Lower lobe of right lung (tissue), 2 donors: ENCODE measurements at regions not wholly inside any gene's neighbourhood (a gene's known extent, or its start where the extent isn't known, plus 50 kb on each side); places are given as distances from the start of the nearest gene placed in this dataset.

ENCODE experiments used
- ATAC-seq, 2 donors: fragments of 200-7000 bp; cut with Tn5 transposase; one replicate each; pipeline ENCODE4 v1.9.1; 2020 to 2022; ENCODE audit warnings: mild to moderate bottlenecking in 2 of 2, moderate library complexity in 2 of 2
- DNase-seq: peaks from one replicate; pipeline ENCODE4 v3.0.0-alpha.2; 2020
- H3K27ac ChIP-seq: fragments of 200-600 bp; one replicate; pipeline ENCODE4 v1.8.0; 2022
- H3K27me3 ChIP-seq: fragments of 200-600 bp; one replicate; pipeline ENCODE4 v1.8.0; 2022; ENCODE audit warnings: low read depth
- H3K36me3 ChIP-seq: fragments of 200-600 bp; one replicate; pipeline ENCODE4 v1.8.0; 2022; ENCODE audit warnings: mild to moderate bottlenecking
- H3K4me1 ChIP-seq: fragments of 200-600 bp; one replicate; pipeline ENCODE4 v1.8.0; 2022
- H3K4me3 ChIP-seq: fragments of 200-600 bp; one replicate; pipeline ENCODE4 v1.8.0; 2022; ENCODE audit warnings: mild to moderate bottlenecking
- H3K9me3 ChIP-seq: fragments of 200-600 bp; one replicate; pipeline ENCODE4 v1.8.0; 2022
- intact Hi-C: fragments of 100-400 bp; cut with DNase I; formaldehyde crosslinking; loops from one replicate; pipeline ENCODE4 v1.11.0; 2022
- TF ChIP-seq, protein P1 (sequence below): fragments of 200-600 bp; IDR thresholded peaks from one replicate; pipeline ENCODE4 v1.8.0; 2022; ENCODE audit warnings: antibody characterized with exemption, mild to moderate bottlenecking
- donor health status: DM: no; HTN: yes; CAD: no; lungs with severe emphysema.

- DNase-seq = no peak
- Histone ChIP-seq H3K36me3 (no peaks in the 10 kb centered on the region), H3K27ac (no peak overlapping the region), H3K4me1 (no peaks in the 10 kb centered on the region), H3K9me3 (peaks cover 9% of the 10 kb centered on the region), H3K27me3 (no peaks in the 10 kb centered on the region), H3K4me3 (no peak overlapping the region)
- no peak for ATAC-seq
- intact Hi-C loops = no loop called here
- TF ChIP-seq, protein P1, sequence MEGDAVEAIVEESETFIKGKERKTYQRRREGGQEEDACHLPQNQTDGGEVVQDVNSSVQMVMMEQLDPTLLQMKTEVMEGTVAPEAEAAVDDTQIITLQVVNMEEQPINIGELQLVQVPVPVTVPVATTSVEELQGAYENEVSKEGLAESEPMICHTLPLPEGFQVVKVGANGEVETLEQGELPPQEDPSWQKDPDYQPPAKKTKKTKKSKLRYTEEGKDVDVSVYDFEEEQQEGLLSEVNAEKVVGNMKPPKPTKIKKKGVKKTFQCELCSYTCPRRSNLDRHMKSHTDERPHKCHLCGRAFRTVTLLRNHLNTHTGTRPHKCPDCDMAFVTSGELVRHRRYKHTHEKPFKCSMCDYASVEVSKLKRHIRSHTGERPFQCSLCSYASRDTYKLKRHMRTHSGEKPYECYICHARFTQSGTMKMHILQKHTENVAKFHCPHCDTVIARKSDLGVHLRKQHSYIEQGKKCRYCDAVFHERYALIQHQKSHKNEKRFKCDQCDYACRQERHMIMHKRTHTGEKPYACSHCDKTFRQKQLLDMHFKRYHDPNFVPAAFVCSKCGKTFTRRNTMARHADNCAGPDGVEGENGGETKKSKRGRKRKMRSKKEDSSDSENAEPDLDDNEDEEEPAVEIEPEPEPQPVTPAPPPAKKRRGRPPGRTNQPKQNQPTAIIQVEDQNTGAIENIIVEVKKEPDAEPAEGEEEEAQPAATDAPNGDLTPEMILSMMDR = no peak
These were observed 106.8 kb downstream of the CYP26B1 start for GRCh38 chr2:72040629-72041571.

DNA sequence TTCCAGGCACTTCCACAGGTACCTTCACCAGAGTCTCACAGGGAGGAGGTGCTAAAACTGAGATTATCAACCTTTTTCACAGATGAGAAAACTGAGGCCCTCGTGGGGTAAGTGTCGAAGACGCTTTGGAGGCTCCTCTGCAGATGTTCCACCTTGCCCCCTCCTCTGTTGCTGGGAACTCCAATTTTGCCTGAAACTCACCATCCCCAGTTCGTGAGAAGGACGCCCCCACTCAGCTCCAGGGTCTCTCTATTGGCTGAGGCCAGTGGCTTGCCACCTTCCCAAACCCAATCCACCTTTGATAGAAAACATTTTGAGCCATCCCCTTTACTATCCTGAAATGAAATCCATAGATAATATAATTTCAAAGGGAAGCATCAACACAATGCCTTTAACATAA lies 109.1 kb downstream of the CYP26B1 start:
- ATAC-seq = no peak
- H3K27me3 ChIP-seq = no peaks in the 10 kb centered on the region
- TF ChIP-seq, protein P1 = no peak
- no peaks in the 10 kb centered on the region for H3K36me3 ChIP-seq
- intact Hi-C loops = no loop called here
- no peak overlapping the region for H3K4me3 ChIP-seq
- no peak for DNase-seq
- peaks cover 2% of the 10 kb centered on the region for H3K9me3 ChIP-seq
- no peak overlapping the region for H3K27ac ChIP-seq
- no peaks in the 10 kb centered on the region for H3K4me1 ChIP-seq

DNA sequence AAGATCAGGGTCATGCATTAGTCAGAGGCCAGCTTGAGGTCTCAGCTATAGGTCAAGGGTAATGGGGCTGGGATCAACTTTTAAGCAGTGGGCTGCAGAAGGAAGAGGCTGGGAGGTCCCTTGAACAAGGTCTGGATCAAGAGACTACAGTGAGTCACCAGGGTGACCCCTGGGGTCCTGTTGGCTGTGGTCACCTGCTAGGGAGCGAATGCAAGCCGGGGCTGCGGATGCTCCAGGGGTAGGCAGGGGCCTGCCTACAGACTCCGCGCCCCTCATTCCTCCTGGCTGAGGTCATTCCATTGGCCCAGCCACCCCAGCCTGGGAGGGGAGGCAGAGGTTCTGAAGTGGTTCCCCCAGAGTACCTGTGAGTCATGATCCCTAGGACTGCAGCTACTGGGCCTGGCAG lies 110.4 kb downstream of the CYP26B1 start:
- no peak for ATAC-seq
- DNase-seq = no peak
- no peaks in the 10 kb centered on the region for H3K4me1 ChIP-seq
- H3K4me3 ChIP-seq = no peak overlapping the region
- H3K27me3 ChIP-seq = no peaks in the 10 kb centered on the region
- no peaks in the 10 kb centered on the region for H3K9me3 ChIP-seq
- TF ChIP-seq, protein P1 = no peak
- no peak overlapping the region for H3K27ac ChIP-seq
- H3K36me3 ChIP-seq = no peaks in the 10 kb centered on the region
- intact Hi-C loops = no loop called here

GRCh38 chr2:72036595-72036994 lies 111.1 kb downstream of the CYP26B1 start:
- no peak overlapping the region for H3K27ac ChIP-seq
- intact Hi-C loops = no loop called here
- no peaks in the 10 kb centered on the region for H3K27me3 ChIP-seq
- no peaks in the 10 kb centered on the region for H3K4me1 ChIP-seq
- no peak for DNase-seq
- H3K36me3 ChIP-seq = no peaks in the 10 kb centered on the region
- TF ChIP-seq, protein P1 = no peak
- no peaks in the 10 kb centered on the region for H3K9me3 ChIP-seq
- ATAC-seq = no peak
- no peak overlapping the region for H3K4me3 ChIP-seq

DNA sequence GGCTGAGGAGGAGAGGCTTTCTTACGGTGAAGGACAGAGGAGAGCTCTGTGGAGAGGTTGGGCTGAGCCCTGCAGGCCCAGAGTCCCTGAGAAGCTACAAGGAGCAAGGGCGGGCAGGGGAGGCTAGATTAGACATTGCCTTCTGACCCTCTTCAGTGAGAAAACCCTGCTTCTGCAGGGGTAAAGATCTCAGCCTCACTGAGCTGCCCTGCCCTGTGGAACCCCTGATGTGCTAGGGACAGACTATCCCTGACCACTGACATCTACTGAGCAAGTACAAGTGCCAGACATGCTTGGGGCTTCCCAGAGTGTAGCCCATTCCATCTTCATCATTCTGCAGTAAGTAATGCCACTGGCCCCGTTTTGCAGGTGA lies 111.5 kb downstream of the CYP26B1 start:
- ATAC-seq (no peak), DNase-seq (no peak)
- no peaks in the 10 kb centered on the region for H3K4me1 ChIP-seq
- H3K27me3 ChIP-seq = no peaks in the 10 kb centered on the region
- no peak overlapping the region for H3K4me3 ChIP-seq
- TF ChIP-seq, protein P1 = no peak
- no peak overlapping the region for H3K27ac ChIP-seq
- no peaks in the 10 kb centered on the region for H3K9me3 ChIP-seq
- intact Hi-C loops = no loop called here
- no peaks in the 10 kb centered on the region for H3K36me3 ChIP-seq
